ENCODE measurements at regions not wholly inside any gene's neighbourhood (a gene's known extent, or its start where the extent isn't known, plus 50 kb on each side); places are given as distances from the start of the nearest gene placed in this dataset.

GRCh38 chr2:75317316-75317715, 118.0 kb upstream of the TACR1 start:
- TF ChIP-seq POLR2AphosphoS5 (IDR thresholded peaks at IDR 0.05; ENCODE audit: low read depth) (no peak), CREB1 (CRISPR knock-in tag; IDR thresholded peaks at IDR 0.05; ENCODE audit: low read depth) (no peak), CTCF (conservative IDR thresholded peaks at IDR 0.05; ENCODE audit: low read depth in 2 of 2) (no peak), EZH2phosphoT487 (IDR thresholded peaks at IDR 0.05; ENCODE audit: unreplicated experiment) (no peak), EZH2 (IDR thresholded peaks at IDR 0.05; ENCODE audit: low read depth, unreplicated experiment) (no peak), JUNB (IDR thresholded peaks at IDR 0.05; ENCODE audit: unreplicated experiment) (no peak), REST (IDR thresholded peaks at IDR 0.05; ENCODE audit: unreplicated experiment) (no peak), ZNF462 (CRISPR knock-in tag; IDR thresholded peaks at IDR 0.05) (no peak), NANOG (IDR thresholded peaks at IDR 0.05; ENCODE audit: borderline replicate concordance) (no peak), STAT1 (IDR thresholded peaks at IDR 0.05; ENCODE audit: unreplicated experiment) (no peak), ZNF331 (CRISPR knock-in tag; IDR thresholded peaks at IDR 0.05; ENCODE audit: low read depth) (no peak), ZNF114 (CRISPR knock-in tag; IDR thresholded peaks at IDR 0.05) (no peak), ETS1 (IDR thresholded peaks at IDR 0.05) (no peak)

All from GM23338 (cell line).